Tibial artery (tissue), 4 donors: ENCODE measurements at regions not wholly inside any gene's neighbourhood (a gene's known extent, or its start where the extent isn't known, plus 50 kb on each side); places are given as distances from the start of the nearest gene placed in this dataset.
"Not testable (repeated sequence)": the region's sequence is repeated elsewhere in the genome, so short reads cannot be mapped to it uniquely, and the experiment has no call there.

Experiments used
- DNase-seq, 2 donors: peaks; one replicate each; pipeline ENCODE4 v3.0.0-alpha.2; 2019
- H3K27ac ChIP-seq, 2 donors: fragments of 200-600 bp; sonication (generic) in 1 of 2; 1 replicate in 1 of 2; 2 replicates in 1 of 2; pipeline ENCODE4 v1.5.1; 2018 to 2019; ENCODE audit warnings: mild to moderate bottlenecking in 1 of 2
- H3K27me3 ChIP-seq, 2 donors: fragments of 200-600 bp; sonication (generic) in 1 of 2; one replicate each; pipeline versions ENCODE4 v1.5.1 to v1.6.0; 2016 to 2019
- H3K36me3 ChIP-seq, 3 donors: fragments of 200-600 bp; sonication (generic) in 2 of 3; one replicate each; pipeline ENCODE4 v1.5.1; 2016 to 2019; ENCODE audit warnings: mild to moderate bottlenecking in 2 of 3
- H3K4me1 ChIP-seq, 4 donors: fragments of 200-600 bp; sonication (generic) in 2 of 4; 1 replicate in 3 of 4; 2 replicates in 1 of 4; pipeline ENCODE4 v1.5.1; 2016 to 2019
- H3K4me3 ChIP-seq, 2 donors: fragments of 200-600 bp; sonication (generic) in 1 of 2; 1 replicate in 1 of 2; 2 replicates in 1 of 2; pipeline ENCODE4 v1.5.1; 2018 to 2019; ENCODE audit warnings: mild to moderate bottlenecking in 2 of 2
- H3K9me3 ChIP-seq, 3 donors: fragments of 200-600 bp; sonication (generic) in 1 of 3; one replicate each; pipeline ENCODE4 v1.5.1; 2016 to 2019
- CTCF ChIP-seq, 2 experiments: fragments of 200-600 bp in 1 of 2; fragments of 450-650 bp in 1 of 2; IDR thresholded peaks; one replicate each; pipeline ENCODE4 v1.5.1; 2017 to 2019; ENCODE audit warnings: antibody characterized with exemption in 2 of 2, mild to moderate bottlenecking in 1 of 2, moderate library complexity in 1 of 2
- intact Hi-C: fragments of 100-400 bp; cut with DNase I; formaldehyde crosslinking; loops from one replicate; pipeline ENCODE4 v1.15.0; 2023; ENCODE audit warnings: low total_unique reads

DNA sequence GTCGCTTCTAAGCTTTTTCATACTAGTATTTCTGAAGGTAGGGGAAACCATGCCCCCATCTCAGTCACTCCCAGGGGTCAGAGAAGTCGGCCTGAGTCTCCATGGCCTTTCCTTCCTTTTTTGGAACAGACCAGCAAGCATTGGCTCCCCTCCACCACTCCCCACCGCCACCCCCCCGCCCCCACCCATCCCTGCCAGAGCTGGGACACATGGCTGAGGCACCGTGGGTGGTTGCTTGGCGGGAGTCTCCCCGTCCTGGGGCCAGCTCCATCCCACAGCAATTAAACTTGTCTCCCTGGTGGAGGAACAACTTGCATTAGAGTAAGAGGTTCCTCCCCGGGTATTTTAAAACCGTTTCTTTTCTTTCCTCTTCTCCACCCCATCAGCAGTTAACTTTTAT is 100.8 kb upstream of the TFPI start:
- intact Hi-C loops = no loop called here
- Histone ChIP-seq H3K4me3 (no peak overlapping the region), H3K4me1 (no peaks in the 10 kb centered on the region), H3K27ac (no peak overlapping the region), H3K9me3 (no peaks in the 10 kb centered on the region), H3K36me3 (no peaks in the 10 kb centered on the region), H3K27me3 (no peaks in the 10 kb centered on the region)
- no peak for DNase-seq
- TF ChIP-seq CTCF (IDR thresholded peaks at IDR 0.05) = no peak

DNA sequence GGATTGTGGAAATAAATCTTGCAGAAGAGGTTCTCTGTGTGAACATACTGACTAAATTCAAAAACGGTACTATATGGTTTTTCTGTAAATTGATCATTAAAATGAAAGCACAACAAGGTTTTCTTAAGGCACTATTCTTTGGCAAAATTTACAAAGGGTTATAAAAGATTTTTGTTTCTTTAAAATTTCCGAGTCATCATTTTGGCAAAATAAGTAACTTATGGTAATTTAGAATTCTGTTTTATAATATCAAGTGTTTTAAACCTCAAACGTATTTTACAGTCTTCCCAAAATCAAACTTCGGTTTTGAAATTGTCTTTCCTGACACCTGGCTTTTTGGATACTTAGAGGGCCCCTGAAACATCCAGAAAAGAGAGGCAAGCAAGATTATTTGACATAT is 101.9 kb upstream of the TFPI start:
- Histone ChIP-seq H3K4me1 (no peaks in the 10 kb centered on the region), H3K27ac (no peak overlapping the region), H3K9me3 (no peaks in the 10 kb centered on the region), H3K36me3 (no peaks in the 10 kb centered on the region), H3K27me3 (no peaks in the 10 kb centered on the region), H3K4me3 (no peak overlapping the region)
- DNase-seq = no peak
- intact Hi-C loops = no loop called here
- TF ChIP-seq CTCF (IDR thresholded peaks at IDR 0.05) = no peak

GRCh38 chr2:187658952-187659525 is 104.8 kb upstream of the TFPI start:
- intact Hi-C loops = no loop called here
- DNase-seq = no peak
- no peaks in the 10 kb centered on the region for H3K4me1 ChIP-seq
- H3K27ac ChIP-seq = no peak overlapping the region
- no peak overlapping the region for H3K4me3 ChIP-seq
- H3K27me3 ChIP-seq = no peaks in the 10 kb centered on the region
- no peaks in the 10 kb centered on the region for H3K36me3 ChIP-seq
- TF ChIP-seq CTCF (IDR thresholded peaks at IDR 0.05) = peak in 1 of 2 experiments; percentile 7
- peaks cover 0 to 5% (median 0%) of the 10 kb centered on the region in 3 donors for H3K9me3 ChIP-seq

DNA sequence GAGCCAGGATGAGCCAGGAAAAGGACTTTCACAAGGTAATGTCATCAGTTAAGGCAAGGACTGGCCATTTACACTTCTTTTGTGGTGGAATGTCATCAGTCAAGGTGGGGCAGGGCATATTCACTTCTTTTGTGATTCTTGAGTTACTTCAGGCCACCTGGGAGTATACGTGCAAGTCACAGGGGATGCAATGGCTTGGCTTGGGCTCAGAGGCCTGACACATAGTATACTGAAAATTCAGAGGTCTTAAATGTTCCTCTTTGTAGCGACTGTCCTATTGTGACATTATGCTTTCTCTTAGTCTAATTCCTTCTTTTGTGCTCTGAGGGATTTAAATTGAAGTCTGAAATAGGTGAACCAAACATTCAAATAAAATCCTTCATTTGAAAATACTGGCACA is 121.8 kb upstream of the TFPI start:
- H3K27me3 ChIP-seq, intact Hi-C loops, H3K4me1 ChIP-seq, DNase-seq, H3K9me3 ChIP-seq, H3K27ac ChIP-seq, H3K36me3 ChIP-seq, H3K4me3 ChIP-seq: not testable (repeated sequence)

DNA sequence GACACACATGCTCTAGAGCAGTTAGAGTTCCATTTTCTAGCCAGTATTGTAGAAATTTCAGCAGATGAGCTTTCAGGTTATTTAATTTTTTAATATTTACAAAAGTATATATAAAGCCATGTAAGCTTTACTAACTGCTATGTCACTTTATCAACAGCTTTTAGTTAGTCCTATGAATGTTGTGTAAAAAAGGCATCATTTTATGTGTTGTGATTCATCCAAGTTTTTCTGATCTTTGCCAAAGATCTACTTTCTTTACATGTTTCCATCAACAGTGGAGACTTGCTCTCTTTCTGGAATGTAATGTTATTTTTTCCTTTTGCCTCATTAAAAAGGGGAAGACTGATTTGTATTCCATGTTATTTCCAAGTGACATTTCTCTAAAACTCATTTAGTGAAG is 125.2 kb upstream of the TFPI start:
- Histone ChIP-seq H3K27me3 (no peaks in the 10 kb centered on the region), H3K4me3 (no peak overlapping the region)

GRCh38 chr2:187684174-187684573 is 129.9 kb upstream of the TFPI start:
- TF ChIP-seq CTCF (IDR thresholded peaks at IDR 0.05) = no peak
- intact Hi-C loops = no loop called here
- Histone ChIP-seq H3K4me1 (peaks cover 0 to 25% (median 5%) of the 10 kb centered on the region in 4 donors), H3K36me3 (no peaks in the 10 kb centered on the region), H3K4me3 (no peak overlapping the region), H3K27ac (no peak overlapping the region), H3K9me3 (no peaks in the 10 kb centered on the region), H3K27me3 (no peaks in the 10 kb centered on the region)
- DNase-seq = no peak

More for the DNA sequence above, 125.2 kb upstream of the TFPI start:
- Histone ChIP-seq H3K4me1 (peaks cover 0 to 30% (median 5%) of the 10 kb centered on the region in 4 donors), H3K9me3 (no peaks in the 10 kb centered on the region), H3K27ac (no peak overlapping the region), H3K36me3 (no peaks in the 10 kb centered on the region)
- intact Hi-C loops = no loop called here
- no peak for TF ChIP-seq CTCF (IDR thresholded peaks at IDR 0.05)
- no peak for DNase-seq
